ENCODE measurements at regions not wholly inside any gene's neighbourhood (a gene's known extent, or its start where the extent isn't known, plus 50 kb on each side); places are given as distances from the start of the nearest gene placed in this dataset.

DNA sequence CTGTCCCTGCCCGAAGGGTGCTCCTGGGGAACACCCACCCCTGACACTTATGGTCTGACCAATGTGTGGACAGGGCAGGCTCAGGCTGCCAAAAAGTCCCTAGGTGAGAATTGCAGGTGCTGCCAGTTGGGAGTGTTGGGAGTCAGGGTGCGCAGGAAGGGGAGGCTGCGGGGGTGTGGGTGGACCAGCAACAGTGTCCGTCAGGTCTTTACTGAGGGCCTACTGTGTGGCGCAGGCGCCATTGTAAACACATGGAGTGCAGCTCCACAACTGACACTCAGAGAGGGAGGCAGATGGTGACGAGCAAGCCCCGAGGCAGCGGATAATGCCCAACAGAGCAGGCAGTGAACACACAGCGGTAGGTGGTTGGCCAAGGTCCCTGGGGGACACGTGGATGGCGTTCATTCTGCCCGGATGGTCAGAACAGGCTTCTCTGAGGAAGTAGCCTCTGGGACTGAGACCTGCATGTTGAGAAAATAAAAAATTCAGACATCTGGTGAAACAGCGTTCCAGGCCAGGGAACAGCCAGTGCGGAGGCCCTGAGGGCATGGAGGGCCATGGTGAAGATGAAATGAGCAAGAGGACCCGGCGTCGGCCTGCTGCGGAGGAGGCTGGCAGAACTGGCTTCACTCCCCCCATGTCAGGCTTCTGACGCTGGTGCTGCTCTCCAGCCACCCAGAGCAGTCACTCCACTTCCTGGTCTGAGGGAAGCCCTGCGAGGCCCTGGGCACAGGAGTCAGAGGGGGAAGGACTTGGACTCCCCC lies 136.2 kb upstream of the ZBTB40 start:
- DNase-seq (ENCODE audit: low spot score), result no peak

DNA sequence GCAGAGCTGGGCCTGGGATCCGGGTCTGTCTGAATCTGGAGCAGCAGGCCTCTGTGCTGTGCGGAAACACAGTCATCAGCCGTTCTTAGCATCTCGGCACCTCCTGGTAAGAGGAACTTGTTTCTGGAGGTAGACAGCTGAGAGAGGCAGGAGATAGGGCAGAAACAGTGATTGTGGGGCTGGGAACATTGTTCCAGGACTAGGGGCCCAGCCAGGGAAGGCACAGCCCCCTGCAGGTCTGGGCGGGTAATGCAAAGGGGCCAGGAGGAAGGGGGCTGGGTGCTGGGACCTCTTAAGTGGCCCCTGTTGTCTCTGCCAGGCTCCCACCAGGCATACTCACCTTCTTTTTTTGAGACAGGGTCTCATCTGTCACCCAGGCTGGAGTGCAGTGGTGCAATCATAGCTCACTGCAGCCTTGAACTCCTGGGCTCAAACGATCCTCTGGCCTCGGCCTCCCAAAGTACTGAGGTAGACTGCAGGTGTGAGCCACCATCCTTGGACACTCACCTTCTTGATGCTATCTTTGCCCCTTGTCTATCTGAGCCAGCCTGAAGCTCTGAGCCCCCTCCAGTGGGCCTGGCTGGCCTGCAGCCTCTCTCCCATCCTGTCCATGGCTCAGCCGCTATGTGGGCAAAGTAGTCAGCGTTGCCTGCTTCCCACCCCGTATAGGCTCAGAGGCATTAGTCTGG lies 134.3 kb upstream of the ZBTB40 start:
- DNase-seq (ENCODE audit: low spot score), result peak; percentile 70

DNA sequence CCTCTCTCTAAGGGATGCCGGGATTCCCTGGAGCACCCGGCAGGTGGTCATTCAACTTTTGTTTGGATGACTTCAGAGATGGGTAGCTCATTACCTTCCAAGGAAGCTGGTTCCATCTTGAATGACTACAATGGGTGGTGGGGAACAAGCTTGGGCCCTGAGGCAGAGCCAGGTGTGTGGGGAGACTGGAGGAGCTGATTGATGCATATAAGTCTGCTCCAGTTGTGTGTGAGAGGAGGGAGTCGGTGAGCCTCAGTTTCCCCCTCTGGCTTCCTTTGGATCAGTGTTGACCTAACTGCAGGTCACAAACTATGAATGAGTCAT lies 133.8 kb upstream of the ZBTB40 start:
- DNase-seq (ENCODE audit: low spot score), result no peak

DNA sequence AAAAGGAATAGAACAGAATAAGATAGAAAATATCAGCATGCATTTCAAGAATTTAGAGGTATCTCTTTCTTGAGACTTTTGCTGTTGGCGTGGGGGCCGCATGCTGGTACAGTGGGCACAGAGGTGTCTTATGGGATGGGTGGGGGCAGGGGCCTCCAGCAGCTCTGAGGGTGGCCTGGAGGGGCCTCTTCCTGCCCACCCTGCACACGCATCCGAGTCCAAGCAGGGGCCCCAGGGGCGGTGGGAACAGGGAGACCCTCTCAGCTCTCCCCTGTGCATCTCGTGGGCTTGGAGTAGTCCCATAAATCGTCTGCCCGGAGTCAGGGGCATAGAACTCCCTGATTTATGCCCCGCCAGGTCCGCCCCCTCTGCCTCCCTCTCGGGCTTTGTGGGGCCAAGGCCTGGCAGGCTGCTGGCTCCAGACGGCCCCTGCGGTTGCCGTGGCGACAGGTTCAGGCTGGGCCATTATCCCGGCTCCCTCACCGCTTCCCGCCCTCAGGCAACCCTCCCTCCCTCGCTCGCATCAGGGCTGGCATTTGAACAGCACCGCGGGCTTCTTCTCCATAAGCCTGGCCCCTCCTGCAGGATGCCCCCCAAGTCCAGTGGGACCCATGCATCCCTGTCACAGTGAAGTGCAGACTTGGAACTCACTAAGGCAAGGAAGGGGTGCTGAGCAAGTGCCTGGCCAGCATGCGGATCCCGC lies 133.2 kb upstream of the ZBTB40 start:
- DNase-seq (ENCODE audit: low spot score), result peak; percentile 87

DNA sequence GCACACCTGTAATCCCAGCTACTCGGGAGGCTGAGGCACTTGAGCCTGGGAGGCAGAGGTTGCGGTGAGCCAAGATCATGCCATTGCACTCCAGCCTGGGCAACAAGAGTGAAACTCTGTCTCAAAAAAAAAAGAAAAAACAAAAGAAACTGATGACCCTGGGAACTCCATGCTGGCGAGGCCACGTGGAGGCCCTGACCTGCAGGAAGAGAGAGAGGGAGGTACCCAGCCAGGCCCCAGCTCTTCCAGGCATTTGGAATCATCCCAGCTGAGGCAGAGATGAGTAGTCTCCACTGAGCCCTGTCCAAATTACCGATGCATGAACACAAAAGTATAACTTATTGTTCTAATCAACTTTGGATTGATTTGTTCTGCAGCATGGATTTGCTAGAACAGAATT lies 132.0 kb upstream of the ZBTB40 start:
- no peak for DNase-seq (ENCODE audit: low spot score)

DNA sequence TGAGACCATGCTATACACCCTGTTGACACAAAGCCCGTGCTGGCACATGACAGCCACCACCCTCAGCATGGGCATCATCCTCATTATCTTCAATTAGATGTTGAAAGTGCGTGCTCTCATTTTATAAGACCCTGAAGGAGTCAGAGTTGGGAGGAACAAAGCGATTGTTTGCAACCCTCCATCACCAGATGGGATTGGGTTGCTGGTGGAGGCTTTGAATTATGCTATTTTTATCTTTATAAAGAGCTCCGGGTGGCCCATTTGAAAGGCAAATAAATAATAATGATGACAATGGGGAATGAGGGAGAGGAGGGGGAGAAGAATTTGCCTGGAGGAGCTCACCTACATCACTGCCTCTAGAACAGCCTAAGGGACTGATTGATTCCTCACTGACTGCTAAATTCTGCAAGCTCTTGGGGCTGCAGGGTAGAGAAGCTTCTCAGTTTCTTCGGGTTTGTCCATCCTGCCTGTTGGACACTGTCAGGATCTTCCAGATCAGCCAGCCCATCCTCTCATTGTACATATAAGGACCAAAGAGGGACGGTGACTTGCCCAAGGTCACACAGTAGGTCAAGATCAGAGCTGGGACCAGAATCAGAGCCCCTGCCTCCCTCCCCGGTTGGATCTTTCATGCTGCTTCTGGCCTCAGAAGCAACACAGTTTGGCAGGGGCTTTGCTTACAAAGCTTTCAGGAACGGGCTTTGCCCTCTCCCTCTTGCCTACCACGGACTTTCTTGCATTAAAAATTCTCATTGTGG lies 130.9 kb upstream of the ZBTB40 start:
- no peak for DNase-seq (ENCODE audit: low spot score)

DNA sequence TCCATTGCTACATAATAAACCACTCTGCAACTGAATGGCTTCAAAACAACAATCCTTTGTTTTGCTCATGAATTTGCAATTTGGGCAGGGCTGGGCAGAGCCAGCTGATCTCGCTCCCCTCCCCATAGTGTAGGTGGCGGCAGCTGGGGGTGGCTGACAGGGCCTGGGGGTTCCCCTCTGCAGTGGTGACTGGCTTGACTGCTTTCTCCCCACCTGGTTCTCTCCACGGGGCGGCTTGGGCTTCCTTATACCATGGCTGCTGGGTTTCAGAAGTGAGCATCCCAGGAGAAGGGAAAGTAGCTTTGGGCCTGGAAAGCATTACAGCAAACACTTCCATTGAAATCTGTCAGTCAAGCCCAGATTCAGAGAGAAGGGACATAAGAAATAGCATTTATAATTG lies 129.7 kb upstream of the ZBTB40 start:
- DNase-seq (ENCODE audit: low spot score), result no peak

DNA sequence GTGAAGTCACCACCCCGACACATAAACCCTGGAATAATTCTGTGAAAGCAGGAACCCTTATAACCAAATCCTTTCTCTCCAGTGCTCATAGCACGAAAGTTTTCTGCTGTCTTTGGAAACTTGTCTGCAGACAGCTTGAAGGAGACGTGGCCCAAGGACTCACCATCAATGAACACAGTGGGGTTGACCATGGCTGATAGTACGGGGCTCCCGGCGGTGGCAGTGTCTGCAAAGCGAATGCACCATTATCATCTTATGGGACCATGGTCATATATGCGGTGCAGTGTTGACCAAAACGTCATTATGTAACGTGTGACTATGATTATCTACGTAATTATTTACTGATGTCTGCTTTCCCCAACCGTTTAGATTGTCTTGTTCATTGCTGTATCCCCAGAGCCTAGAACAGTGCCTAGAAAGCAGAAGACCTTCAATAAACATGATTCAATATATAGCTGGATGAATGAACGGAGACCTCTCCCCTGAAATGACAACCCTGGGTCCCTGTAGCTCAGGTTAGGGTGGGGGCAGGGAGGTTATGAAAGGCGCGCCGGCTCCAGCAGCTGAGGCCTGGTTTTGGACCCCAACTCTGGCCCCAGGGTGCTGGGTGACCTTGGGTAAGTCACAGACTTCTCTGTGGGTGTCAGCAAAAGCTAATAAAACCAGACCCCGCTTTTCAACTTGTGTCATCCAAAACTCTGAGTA lies 128.4 kb upstream of the ZBTB40 start:
- DNase-seq (ENCODE audit: low spot score), result no peak

DNA sequence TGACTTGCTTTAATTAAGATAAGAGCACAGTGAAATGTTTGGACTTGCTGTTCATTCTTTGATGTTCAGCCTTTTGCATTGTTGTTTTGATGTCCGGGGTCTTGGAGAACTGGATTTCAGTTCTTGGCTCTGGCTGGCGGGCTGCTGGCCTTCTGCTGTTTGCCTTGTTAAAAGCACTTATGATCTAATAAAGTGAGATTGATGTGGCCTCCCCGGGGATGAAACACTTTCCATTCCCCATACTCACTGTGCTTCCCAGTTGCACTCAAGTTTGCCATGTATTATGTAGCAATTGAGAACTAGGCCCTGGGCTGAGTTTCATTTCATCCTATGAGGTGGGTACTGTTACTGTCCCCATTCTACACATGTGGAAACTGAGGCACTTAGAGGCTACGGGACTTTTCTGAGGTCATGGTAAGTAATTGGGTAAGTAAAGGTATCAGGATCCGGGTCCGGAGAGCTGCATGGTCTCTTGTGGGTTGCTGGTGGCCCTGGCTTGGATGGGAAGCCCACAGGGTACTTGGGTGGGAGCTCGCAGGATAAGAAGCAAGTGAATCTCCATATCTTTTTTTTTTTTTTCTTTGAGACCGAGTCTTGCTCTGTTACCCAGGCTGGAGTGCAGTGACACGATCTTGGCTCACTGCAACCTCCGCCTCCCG lies 127.7 kb upstream of the ZBTB40 start:
- DNase-seq (ENCODE audit: low spot score), result no peak

DNA sequence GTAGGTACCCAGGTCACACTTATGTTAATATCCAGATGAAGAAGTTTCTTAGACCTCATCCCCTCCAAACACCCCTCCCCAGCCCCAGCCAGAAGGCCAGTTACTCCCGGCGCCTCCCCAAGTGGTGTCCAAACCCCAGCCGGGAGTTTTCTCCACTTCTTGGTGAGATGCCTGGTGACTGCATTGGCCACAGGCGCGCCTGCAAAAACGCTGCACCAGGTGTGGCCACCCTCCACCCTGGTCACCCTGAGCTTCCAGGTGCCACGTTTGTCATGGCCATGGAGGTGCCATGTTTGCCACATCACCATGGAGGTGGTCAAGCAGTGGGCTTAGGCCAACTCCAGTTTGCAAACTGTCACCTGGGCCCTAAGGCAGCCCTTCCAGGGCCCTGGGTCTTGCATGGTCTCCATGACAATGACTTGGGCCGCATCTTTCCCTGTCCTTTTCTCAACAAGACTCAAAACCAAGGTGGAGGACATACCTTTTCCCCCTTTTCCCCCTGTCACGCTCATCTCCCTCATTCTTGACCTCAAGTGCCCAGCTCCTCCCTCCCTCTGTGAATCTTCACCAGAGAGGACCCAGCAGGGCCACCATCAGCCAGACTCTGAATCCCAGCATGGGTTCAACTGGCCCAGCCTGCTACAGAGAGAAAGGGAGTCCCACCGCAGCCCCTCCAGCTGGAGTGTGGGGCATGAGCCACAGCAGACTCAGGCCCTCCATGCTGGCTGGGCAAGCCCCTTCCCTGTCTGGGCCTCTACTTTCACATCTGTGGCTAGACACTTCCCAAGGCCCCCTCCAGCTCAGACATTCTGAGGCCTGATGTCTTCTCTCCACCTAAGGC lies 125.9 kb upstream of the ZBTB40 start:
- peak; percentile 46 for DNase-seq (ENCODE audit: low spot score)

DNA sequence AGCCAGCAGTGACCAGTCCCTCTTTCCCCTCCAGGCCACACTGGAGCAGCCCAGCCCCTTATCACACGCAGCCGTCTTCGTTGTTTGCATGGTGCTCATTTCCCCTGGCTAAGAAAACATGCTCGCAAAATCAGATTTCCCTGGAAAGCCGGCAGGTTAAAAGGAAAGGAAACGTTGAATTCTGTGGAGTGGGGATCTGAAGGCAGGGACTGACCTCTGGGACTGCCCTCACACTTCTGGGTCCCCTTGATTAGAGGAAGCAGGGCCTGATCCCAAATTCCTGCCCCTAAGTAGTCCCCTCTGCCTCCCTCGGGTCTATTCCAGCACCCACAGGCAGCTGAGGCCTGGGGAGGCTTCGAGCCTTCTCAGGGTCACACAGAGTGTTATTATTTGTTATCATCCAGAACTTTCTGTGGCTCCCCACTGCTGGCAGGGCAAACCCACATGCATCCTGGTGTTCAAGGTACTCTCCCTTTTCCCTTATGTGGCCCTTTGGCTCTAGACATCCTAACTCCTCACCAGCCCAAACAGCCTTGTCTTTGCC lies 125.2 kb upstream of the ZBTB40 start:
- DNase-seq (ENCODE audit: low spot score), result peak; percentile 36

DNA sequence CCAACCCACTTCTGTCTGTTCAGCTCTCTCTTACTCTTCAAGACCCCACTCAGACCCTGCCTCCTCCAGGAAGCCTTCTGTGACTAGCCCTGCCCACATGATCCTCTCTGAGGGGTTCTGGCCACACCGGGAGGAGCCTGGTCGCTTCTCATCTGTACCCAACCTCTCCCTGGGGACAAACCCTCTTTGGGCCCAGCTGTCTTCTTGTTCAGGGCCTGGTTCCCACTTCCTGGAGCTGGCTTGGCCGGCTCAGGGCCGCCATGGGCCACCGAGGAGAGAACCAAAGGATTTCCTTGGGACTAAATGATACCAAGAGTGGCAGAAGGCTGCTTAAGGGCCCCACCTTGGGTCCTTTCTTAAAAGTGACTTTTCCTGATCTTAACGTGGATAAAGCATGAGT lies 124.7 kb upstream of the ZBTB40 start:
- peak; percentile 36 for DNase-seq (ENCODE audit: low spot score)

DNA sequence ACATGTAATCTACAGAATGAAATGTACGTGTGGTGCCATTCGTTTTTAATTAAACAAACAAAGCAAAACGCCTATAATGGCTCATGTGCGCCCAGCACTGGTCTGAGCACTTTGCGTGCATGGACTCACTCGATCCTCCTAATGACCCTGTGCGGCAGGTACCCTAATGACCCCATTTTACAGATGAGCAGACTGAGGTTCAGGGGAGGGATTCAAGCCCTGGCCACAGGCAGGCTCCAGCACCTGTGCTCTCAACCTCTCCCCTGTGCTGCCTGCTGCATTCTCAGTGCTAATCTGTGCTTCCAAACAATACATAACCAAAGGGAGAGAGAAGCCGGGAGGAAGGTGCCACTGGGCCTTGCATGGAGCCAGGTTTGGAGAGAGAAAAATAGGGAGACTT lies 124.2 kb upstream of the ZBTB40 start:
- peak; percentile 26 for DNase-seq (ENCODE audit: low spot score)

DNA sequence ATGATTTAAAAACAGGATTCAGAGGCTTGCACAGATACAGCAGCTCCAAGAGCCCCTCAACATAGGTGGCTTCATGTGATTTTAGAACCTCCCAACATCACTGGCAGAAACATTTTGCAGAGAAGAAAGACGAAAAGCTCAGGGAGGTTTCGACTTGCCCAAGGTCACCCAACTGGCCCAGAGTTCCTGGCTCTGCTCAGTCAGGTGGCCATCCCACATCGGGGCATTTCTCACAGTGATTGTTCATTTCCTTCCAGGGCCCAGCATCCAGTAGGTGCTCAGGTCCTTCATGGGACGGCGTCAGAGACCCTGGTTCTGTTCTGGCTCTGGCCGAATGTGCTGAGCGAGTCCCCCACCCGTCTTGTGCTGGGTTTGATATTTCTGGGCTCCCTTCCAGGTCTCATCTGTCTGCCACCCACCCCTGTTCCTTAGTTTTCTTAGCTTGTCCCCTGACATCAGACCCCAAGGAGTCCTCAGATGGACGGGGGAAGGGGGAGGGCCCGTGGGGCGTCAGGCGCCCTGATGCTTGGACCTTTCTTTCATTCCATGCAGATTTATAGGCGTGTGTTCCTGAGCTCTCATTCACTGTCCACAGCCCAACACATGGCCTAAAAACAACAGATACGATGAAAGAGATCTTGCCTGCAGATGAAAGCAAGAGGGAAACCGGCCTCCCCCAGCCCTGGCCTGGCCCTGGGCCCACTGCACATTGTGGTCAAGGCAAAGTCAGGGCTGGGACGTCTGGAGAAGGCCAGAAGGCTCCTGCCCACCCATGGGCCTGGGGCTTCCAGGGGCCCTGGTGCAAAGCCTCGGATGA lies 123.1 kb upstream of the ZBTB40 start:
- DNase-seq (ENCODE audit: low spot score), result peak; percentile 39

DNA sequence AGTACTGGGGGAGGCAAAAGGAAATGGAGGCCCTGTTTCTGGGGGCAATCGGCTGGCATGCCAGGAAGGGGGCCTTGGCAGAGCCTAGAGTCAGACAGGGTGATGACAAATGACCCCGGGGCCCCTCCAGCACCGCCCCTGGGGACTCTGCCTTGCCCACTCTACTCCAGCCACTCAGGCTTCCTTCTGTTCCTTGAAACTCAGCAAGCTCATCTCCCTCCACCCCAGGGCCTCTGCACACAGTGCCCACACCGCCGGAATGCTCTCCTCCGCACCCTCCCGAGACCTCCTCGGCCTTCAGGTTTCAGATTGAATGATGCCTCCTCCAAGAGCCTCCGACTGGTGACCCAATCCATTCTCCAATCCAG lies 122.5 kb upstream of the ZBTB40 start:
- DNase-seq (ENCODE audit: low spot score), result peak; percentile 42

DNA sequence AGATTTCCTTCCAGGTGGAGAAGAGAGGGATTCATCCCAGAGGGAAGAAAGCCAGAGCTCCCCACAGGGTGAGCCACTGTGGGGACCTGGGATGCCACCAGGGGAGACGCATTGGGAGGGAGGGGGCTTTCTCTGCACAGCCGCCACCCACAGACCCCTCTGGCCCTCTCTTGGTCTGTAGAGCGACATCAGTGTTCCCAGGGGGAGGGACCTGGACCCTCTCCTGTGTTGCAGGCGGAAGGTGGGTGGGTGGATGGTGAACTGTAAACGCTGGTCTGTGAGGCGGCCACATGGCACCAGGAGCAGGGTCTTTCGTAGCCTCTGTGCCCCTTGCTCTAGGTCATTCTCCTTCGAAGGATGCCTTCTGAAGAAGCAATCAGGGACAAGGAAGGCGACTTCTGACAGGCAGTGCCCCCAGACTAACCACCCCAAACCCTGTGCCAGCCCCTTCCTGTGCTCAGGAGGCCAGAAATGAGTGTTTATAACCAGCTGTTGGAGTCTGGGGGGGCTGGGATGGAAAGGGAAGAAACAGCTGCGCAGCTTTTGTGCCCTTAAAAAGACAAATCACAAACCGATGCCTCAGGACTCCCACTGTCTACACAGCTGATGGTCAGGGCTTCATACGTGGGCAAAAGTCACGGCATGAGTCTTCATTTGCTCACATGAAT lies 121.4 kb upstream of the ZBTB40 start:
- peak; percentile 30 for DNase-seq (ENCODE audit: low spot score)

DNA sequence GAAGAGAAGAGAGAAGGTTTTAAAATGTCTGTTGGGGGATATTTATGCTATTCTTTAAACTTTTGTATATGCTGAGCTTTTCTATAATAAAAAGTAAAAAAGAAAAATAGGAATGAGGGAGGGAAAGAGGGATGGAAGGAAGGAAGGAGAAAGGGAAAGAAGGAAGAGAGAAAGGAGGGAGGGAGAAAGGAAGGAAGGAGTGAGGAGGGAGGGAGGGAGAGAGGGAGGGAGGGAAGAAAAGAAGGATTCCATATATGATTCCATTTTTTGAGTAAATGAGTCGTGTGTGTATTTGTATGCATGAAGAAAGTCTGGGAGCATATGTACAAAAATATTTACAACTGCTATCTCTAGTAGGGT lies 120.9 kb upstream of the ZBTB40 start:
- no peak for DNase-seq (ENCODE audit: low spot score)

DNA sequence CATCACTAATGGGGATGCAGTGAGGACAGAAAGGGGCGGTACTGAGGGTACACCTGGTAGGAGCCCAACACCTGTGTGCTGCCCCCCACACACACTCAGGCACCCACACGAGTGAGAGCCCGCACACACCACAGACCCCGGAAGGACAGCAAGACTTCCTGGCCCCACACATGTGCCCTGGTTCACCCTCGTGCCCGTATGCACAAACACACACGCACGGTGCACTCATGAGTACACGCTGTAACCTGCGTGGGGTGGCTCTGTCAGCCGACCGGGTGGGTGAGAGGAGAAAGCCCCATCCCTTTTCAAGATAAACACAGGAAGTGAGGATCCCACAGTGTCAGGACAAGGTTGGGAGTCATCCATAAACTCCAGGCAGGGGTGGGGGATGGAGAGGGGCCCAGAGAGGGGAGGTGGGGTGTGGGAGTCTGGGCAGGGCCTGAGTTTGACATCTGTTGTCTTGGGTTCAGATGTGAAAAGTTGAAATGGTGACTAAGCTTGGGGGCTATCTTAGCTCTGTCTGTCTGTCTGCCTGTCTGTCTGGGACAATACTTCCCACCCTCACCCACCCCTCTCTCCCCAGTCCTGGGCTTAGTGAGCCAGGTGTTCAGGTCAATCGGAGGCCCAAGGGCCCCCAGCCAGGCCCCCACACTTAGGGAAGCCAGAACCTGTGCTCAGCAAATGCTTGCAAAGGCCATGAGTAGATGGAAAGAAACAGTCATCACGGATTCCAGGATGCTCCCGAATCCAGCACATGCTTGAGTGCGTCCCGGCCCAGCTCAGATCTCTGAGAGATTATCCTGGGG lies 119.8 kb upstream of the ZBTB40 start:
- no peak for DNase-seq (ENCODE audit: low spot score)

Data from ecto neural progenitor cell (in vitro differentiated cells).